ENCODE measurements at regions not wholly inside any gene's neighbourhood (a gene's known extent, or its start where the extent isn't known, plus 50 kb on each side); places are given as distances from the start of the nearest gene placed in this dataset.

DNA sequence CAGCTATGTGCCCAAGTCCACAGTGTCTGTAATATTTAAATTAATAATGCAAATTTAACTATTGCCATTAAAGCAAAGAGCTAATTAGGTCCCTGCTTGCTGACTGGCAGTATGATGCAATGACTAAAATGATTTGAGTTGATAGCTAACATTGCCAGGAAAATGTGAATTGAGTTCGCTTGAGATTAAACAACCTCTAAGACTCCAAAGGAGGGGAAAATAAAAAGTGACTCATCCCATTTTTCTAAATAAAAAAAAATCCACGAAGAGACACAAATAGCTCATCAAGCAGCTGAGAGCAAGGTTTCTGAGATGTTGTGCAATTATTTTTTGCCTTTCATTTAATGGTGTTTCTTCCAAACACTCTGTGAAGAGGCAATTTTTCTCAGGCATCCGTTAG lies 413.0 kb downstream of the MTX2 start:
- no peaks in the 10 kb centered on the region for H3K36me3 ChIP-seq (ENCODE audit: insufficient read depth, low read length)
- DNase-seq (ENCODE audit: low read depth, low spot score), result no peak
- TF ChIP-seq FOXP2 (optimal IDR thresholded peaks at IDR 0.05; ENCODE audit: control extremely low read depth, extremely low read length, insufficient read depth) (no peak), POLR2AphosphoS5 (IDR thresholded peaks at IDR 0.05; ENCODE audit: borderline replicate concordance, low read depth, low read length) (no peak)
- H3K9me3 ChIP-seq (ENCODE audit: low read depth, low read length), result no peaks in the 10 kb centered on the region
- peak overlapping the region; percentile 18; the same call in 1 of the 2 replicates for H3K4me3 ChIP-seq
- H3K9ac ChIP-seq (ENCODE audit: insufficient read length), result peak overlapping the region; percentile 24
- peak overlapping the region; percentile 85 for H3K27ac ChIP-seq

DNA sequence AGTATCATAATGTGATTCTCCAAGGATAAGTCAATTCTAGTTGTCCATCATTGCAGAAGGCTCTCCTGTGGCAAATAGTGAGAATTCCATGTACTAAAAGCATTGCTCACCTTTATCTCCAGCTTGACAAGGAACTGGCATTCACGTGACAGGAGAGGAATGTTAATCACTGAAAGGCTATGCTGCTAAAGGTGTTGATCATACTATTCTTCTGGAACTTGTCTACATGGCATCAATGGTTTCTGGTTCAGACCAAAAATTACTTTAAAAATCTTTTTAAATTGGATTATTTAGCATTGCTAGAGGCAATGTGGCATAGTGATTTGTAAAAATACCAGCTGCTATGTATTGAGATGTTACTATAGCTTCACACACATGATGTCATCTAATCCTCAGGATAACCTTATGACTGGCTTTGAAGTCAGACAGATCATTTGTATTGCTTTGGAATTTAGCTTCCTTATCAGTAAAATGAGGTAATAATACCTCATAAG lies 414.4 kb downstream of the MTX2 start:
- DNase-seq (ENCODE audit: low read depth, low spot score), result no peak
- H3K9me3 ChIP-seq (ENCODE audit: low read depth, low read length), result no peaks in the 10 kb centered on the region
- H3K4me3 ChIP-seq, result no peak overlapping the region
- H3K27ac ChIP-seq, result no peak overlapping the region
- no peak for TF ChIP-seq EZH2 (IDR thresholded peaks at IDR 0.05)
- no peak for TF ChIP-seq FOXP2 (optimal IDR thresholded peaks at IDR 0.05; ENCODE audit: control extremely low read depth, extremely low read length, insufficient read depth)
- TF ChIP-seq POLR2AphosphoS5 (IDR thresholded peaks at IDR 0.05; ENCODE audit: borderline replicate concordance, low read depth, low read length), result no peak
- no peaks in the 10 kb centered on the region for H3K36me3 ChIP-seq (ENCODE audit: insufficient read depth, low read length)
- H3K9ac ChIP-seq (ENCODE audit: insufficient read length), result no peak overlapping the region

DNA sequence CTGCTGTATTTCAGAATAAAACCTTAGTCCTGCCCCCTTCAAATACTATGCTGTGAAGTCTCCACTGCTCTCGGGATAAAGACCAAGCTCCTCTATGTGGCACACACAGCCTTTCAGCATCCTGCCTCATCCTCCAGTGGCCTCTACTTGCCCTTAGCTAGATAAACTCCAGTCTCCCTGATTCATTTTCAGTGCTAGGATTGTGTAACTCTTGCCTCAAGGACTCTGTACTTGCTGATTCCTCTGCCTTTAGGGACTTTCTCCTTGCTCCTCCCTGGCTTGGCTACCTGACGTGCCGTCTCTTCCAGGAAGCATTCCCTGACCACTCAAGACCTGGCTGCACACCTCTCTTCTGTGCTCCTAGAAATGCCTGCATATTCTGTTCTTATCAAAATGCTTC lies 416.7 kb downstream of the MTX2 start:
- Histone ChIP-seq H3K4me3 (no peak overlapping the region), H3K36me3 (ENCODE audit: insufficient read depth, low read length) (no peaks in the 10 kb centered on the region), H3K9ac (ENCODE audit: insufficient read length) (no peak overlapping the region), H3K9me3 (ENCODE audit: low read depth, low read length) (no peaks in the 10 kb centered on the region), H3K27ac (no peak overlapping the region)
- DNase-seq (ENCODE audit: low read depth, low spot score), result no peak
- no peak for TF ChIP-seq POLR2AphosphoS5 (IDR thresholded peaks at IDR 0.05; ENCODE audit: borderline replicate concordance, low read depth, low read length)
- no peak for TF ChIP-seq FOXP2 (optimal IDR thresholded peaks at IDR 0.05; ENCODE audit: control extremely low read depth, extremely low read length, insufficient read depth)
- TF ChIP-seq EZH2 (IDR thresholded peaks at IDR 0.05), result no peak

DNA sequence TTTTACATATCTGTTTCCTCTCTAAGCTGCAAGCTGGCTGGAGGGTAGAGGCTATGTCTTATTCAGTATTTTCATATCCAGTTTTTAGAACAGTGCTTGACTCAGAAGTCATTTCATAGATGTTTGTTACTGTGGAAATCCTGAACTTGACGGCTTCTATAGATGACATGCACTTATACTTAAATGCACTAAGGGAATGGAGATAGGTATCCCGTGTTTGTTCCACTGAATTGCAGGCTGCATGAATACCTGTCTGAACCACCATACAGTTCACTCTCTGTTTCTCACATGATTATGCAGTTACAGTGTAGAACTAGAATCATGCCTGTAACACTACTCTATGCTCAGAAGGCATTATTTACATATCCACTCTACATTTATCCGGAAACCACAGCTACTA lies 417.1 kb downstream of the MTX2 start:
- H3K4me3 ChIP-seq, result no peak overlapping the region
- H3K36me3 ChIP-seq (ENCODE audit: insufficient read depth, low read length), result no peaks in the 10 kb centered on the region
- no peak for DNase-seq (ENCODE audit: low read depth, low spot score)
- H3K9ac ChIP-seq (ENCODE audit: insufficient read length), result no peak overlapping the region
- H3K9me3 ChIP-seq (ENCODE audit: low read depth, low read length), result no peaks in the 10 kb centered on the region
- TF ChIP-seq EZH2 (IDR thresholded peaks at IDR 0.05), result no peak
- no peak for TF ChIP-seq POLR2AphosphoS5 (IDR thresholded peaks at IDR 0.05; ENCODE audit: borderline replicate concordance, low read depth, low read length)
- TF ChIP-seq FOXP2 (optimal IDR thresholded peaks at IDR 0.05; ENCODE audit: control extremely low read depth, extremely low read length, insufficient read depth), result no peak
- H3K27ac ChIP-seq, result no peak overlapping the region

DNA sequence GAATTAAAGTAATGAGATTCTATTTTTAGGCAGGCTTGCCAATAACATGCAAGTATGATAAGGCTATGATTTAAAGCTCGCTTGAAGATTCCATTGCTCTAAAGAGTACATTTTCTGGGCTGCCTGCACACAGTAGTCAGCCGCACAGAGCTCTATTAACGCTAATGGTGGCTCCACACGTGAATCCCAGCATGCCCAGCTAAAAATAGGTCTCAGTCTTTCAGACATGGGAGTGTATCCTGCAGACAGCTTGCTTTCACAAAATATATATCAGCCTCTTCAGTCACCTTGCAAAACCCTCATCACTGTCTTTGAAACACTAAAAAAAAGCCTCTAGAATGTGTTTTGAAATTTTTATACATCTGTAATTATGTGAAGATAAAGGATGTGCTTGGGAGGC lies 418.1 kb downstream of the MTX2 start:
- TF ChIP-seq FOXP2 (optimal IDR thresholded peaks at IDR 0.05; ENCODE audit: control extremely low read depth, extremely low read length, insufficient read depth), result no peak
- TF ChIP-seq EZH2 (IDR thresholded peaks at IDR 0.05), result no peak
- no peak for TF ChIP-seq POLR2AphosphoS5 (IDR thresholded peaks at IDR 0.05; ENCODE audit: borderline replicate concordance, low read depth, low read length)
- H3K36me3 ChIP-seq (ENCODE audit: insufficient read depth, low read length), result no peaks in the 10 kb centered on the region
- H3K4me3 ChIP-seq, result no peak overlapping the region
- no peak overlapping the region for H3K9ac ChIP-seq (ENCODE audit: insufficient read length)
- H3K27ac ChIP-seq, result no peak overlapping the region
- H3K9me3 ChIP-seq (ENCODE audit: low read depth, low read length), result no peaks in the 10 kb centered on the region
- DNase-seq (ENCODE audit: low read depth, low spot score), result no peak

DNA sequence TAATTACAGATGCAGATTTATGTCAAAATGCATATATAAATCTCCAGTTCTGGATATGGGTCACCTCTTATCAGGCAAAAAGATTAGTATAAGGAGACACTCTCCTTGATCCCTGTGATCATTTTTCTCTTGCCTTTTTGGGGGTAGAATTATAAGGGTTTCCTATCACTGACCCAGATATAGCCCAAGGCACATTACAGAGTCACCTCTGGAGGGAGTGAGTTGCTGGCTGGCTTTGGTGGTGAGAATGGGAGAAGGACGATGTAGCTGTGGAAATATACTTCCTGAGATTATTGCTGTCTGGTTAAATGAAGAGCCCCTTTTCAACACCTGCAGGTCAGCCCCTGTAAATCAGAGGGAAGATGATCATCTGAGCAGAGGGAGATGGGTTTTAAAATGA lies 418.7 kb downstream of the MTX2 start:
- TF ChIP-seq FOXP2 (optimal IDR thresholded peaks at IDR 0.05; ENCODE audit: control extremely low read depth, extremely low read length, insufficient read depth) (no peak), POLR2AphosphoS5 (IDR thresholded peaks at IDR 0.05; ENCODE audit: borderline replicate concordance, low read depth, low read length) (no peak), EZH2 (IDR thresholded peaks at IDR 0.05) (no peak)
- Histone ChIP-seq H3K4me3 (no peak overlapping the region), H3K9ac (ENCODE audit: insufficient read length) (no peak overlapping the region), H3K9me3 (ENCODE audit: low read depth, low read length) (no peaks in the 10 kb centered on the region), H3K36me3 (ENCODE audit: insufficient read depth, low read length) (no peaks in the 10 kb centered on the region), H3K27ac (no peak overlapping the region)
- DNase-seq (ENCODE audit: low read depth, low spot score), result no peak

DNA sequence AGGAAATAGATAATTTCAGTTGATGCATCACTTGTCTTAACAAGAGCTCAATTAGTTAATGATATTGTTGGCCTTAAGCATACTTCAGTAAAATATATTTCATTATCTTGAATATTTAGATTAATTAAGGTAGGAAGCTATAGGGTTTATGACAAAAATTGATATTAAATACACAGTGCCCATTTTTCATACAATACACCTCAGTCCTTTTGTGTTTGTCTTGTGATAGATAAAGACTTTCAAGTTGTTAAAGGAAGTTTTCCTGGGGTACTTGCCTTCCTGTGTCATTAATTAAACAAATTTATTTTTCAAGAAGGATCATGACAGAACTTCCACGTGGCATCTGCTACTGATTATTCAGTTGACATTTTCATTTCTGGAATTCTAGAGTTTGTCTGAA lies 420.5 kb downstream of the MTX2 start:
- DNase-seq (ENCODE audit: low read depth, low spot score), result no peak
- H3K4me3 ChIP-seq, result no peak overlapping the region
- H3K9ac ChIP-seq (ENCODE audit: insufficient read length), result no peak overlapping the region
- no peaks in the 10 kb centered on the region for H3K36me3 ChIP-seq (ENCODE audit: insufficient read depth, low read length)
- TF ChIP-seq POLR2AphosphoS5 (IDR thresholded peaks at IDR 0.05; ENCODE audit: borderline replicate concordance, low read depth, low read length) (no peak), FOXP2 (optimal IDR thresholded peaks at IDR 0.05; ENCODE audit: control extremely low read depth, extremely low read length, insufficient read depth) (no peak), EZH2 (IDR thresholded peaks at IDR 0.05) (no peak)
- no peaks in the 10 kb centered on the region for H3K9me3 ChIP-seq (ENCODE audit: low read depth, low read length)
- no peak overlapping the region for H3K27ac ChIP-seq

DNA sequence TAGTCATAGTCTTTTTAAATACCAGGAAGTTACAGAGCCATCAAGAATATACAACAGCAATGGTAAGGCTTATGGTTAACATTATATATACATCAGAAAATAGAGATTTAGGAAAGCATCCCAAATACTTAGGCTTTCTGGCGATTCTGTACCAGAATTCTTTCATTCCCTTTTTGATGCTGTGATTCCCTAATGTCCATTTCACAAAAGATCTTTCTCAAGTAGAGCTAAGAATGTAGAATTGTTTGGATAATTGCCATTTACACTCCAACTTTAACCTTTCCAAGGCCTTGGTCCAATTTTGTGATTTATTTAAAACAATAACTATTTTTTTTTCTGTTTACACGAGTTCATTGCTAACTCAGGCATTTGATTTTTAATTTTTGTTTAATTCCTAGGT lies 422.2 kb downstream of the MTX2 start:
- no peak for DNase-seq (ENCODE audit: low read depth, low spot score)
- no peaks in the 10 kb centered on the region for H3K9me3 ChIP-seq (ENCODE audit: low read depth, low read length)
- TF ChIP-seq EZH2 (IDR thresholded peaks at IDR 0.05) (no peak), FOXP2 (optimal IDR thresholded peaks at IDR 0.05; ENCODE audit: control extremely low read depth, extremely low read length, insufficient read depth) (no peak), POLR2AphosphoS5 (IDR thresholded peaks at IDR 0.05; ENCODE audit: borderline replicate concordance, low read depth, low read length) (no peak)
- H3K27ac ChIP-seq, result no peak overlapping the region
- no peak overlapping the region for H3K4me3 ChIP-seq
- no peak overlapping the region for H3K9ac ChIP-seq (ENCODE audit: insufficient read length)
- no peaks in the 10 kb centered on the region for H3K36me3 ChIP-seq (ENCODE audit: insufficient read depth, low read length)

DNA sequence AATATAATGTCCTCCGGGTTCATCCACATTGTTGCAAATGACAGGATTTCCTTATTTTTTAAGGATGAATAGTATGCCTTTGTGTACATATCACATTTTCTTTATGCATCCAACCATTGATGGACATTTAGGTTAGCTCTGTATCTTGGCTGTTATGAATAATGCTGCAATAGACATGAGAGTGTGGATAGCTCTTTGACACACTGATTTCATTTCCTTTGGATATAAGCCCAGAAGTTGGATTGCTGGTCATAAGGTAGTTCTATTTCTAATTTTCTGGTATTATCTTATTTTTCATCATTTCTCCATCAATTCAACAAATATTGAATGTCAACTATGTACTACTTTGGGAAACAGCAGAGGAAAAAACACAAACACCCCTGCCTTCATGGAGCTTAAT lies 423.3 kb downstream of the MTX2 start:
- TF ChIP-seq EZH2 (IDR thresholded peaks at IDR 0.05) (no peak), POLR2AphosphoS5 (IDR thresholded peaks at IDR 0.05; ENCODE audit: borderline replicate concordance, low read depth, low read length) (no peak), FOXP2 (optimal IDR thresholded peaks at IDR 0.05; ENCODE audit: control extremely low read depth, extremely low read length, insufficient read depth) (no peak)

More for the DNA sequence above, 423.3 kb downstream of the MTX2 start:
- Histone ChIP-seq H3K4me3 (no peak overlapping the region), H3K27ac (no peak overlapping the region), H3K9me3 (ENCODE audit: low read depth, low read length) (no peaks in the 10 kb centered on the region), H3K36me3 (ENCODE audit: insufficient read depth, low read length) (no peaks in the 10 kb centered on the region), H3K9ac (ENCODE audit: insufficient read length) (no peak overlapping the region)
- DNase-seq (ENCODE audit: low read depth, low spot score), result no peak
